Keratinocyte (primary cell): ENCODE measurements at regions not wholly inside any gene's neighbourhood (a gene's known extent, or its start where the extent isn't known, plus 50 kb on each side); places are given as distances from the start of the nearest gene placed in this dataset.

Experiments
- DNase-seq: peaks from one replicate; pipeline ENCODE4 v3.0.0-alpha.2; 2011; ENCODE audit warnings: low read depth, missing footprints, low spot score
- FAIRE-seq: peaks from 2 replicates; lab custom pipeline; 2011; peaks lifted over from hg19 to GRCh38; lab: Jason Lieb, UNC
- H2AFZ ChIP-seq: 2 replicates; pipeline ENCODE4 v1.6.0; 2012; ENCODE audit warnings: low read length, control low read depth, inconsistent platforms; ENCODE audit not compliant: control insufficient read depth
- H3K27ac ChIP-seq: 2 replicates; pipeline ENCODE4 v1.5.1; 2011; ENCODE audit warnings: low read length; ENCODE audit not compliant: control insufficient read depth, insufficient read depth
- H3K27me3 ChIP-seq: 3 replicates; pipeline ENCODE4 v1.6.0; 2011; ENCODE audit warnings: low read length; ENCODE audit not compliant: control insufficient read depth, insufficient read depth; ENCODE audit errors: extremely low read depth
- H3K36me3 ChIP-seq, 2 experiments: 2 replicates in 1 of 2; 3 replicates in 1 of 2; pipeline ENCODE4 v1.5.1; 2011; ENCODE audit warnings: low read length in 2 of 2, mild to moderate bottlenecking in 1 of 2; ENCODE audit not compliant: control insufficient read depth in 2 of 2, insufficient read depth in 2 of 2; ENCODE audit errors: extremely low read depth in 1 of 2
- H3K4me1 ChIP-seq: 3 replicates; pipeline ENCODE4 v1.5.1; 2011; ENCODE audit warnings: low read length; ENCODE audit not compliant: control insufficient read depth, insufficient read depth; ENCODE audit errors: extremely low read depth
- H3K4me2 ChIP-seq: 3 replicates; pipeline ENCODE4 v1.6.0; 2011; ENCODE audit warnings: low read depth, low read length; ENCODE audit not compliant: control insufficient read depth, insufficient read depth; ENCODE audit errors: extremely low read depth
- H3K4me3 ChIP-seq, 3 experiments: fragments of 200-600 bp in 1 of 3; sonication (generic) in 1 of 3; 2 replicates in 2 of 3; 3 replicates in 1 of 3; pipeline ENCODE4 v1.5.1; 2011 to 2016; ENCODE audit warnings: low read length in 3 of 3, mild to moderate bottlenecking in 3 of 3, control low read depth in 2 of 3, inconsistent platforms in 1 of 3, low read depth in 1 of 3, mixed read lengths in 1 of 3, mixed run types in 1 of 3, moderate library complexity in 1 of 3; ENCODE audit not compliant: control insufficient read depth in 2 of 3, insufficient read depth in 2 of 3; ENCODE audit errors: extremely low read depth in 1 of 3
- H3K79me2 ChIP-seq: 2 replicates; pipeline ENCODE4 v1.6.0; 2012; ENCODE audit warnings: low read length; ENCODE audit not compliant: control insufficient read depth, insufficient read depth
- H3K9ac ChIP-seq: 3 replicates; pipeline ENCODE4 v1.6.0; 2011; ENCODE audit warnings: low read length; ENCODE audit not compliant: control insufficient read depth, insufficient read depth; ENCODE audit errors: extremely low read depth
- H3K9me1 ChIP-seq: 3 replicates; pipeline ENCODE4 v1.6.0; 2011; ENCODE audit warnings: low read length; ENCODE audit not compliant: control insufficient read depth, insufficient read depth; ENCODE audit errors: extremely low read depth
- H3K9me3 ChIP-seq: 2 replicates; pipeline ENCODE4 v1.5.1; 2012; ENCODE audit warnings: low read depth, low read length; ENCODE audit not compliant: control insufficient read depth
- H4K20me1 ChIP-seq: 3 replicates; pipeline ENCODE4 v1.6.0; 2011; ENCODE audit warnings: low read length; ENCODE audit not compliant: control insufficient read depth, insufficient read depth; ENCODE audit errors: extremely low read depth
- CTCF ChIP-seq, 3 experiments: IDR thresholded peaks in 1 of 3; conservative IDR thresholded peaks in 1 of 3; optimal IDR thresholded peaks in 1 of 3; 2 replicates in 2 of 3; 3 replicates in 1 of 3; pipeline versions ENCODE3 to v1.5.1; 2011; ENCODE audit warnings: low read length in 3 of 3, mild to moderate bottlenecking in 3 of 3, moderate library complexity in 2 of 3, control low read depth in 1 of 3, inconsistent platforms in 1 of 3; ENCODE audit not compliant: insufficient read depth in 2 of 3; ENCODE audit errors: extremely low read depth in 1 of 3
- EZH2 ChIP-seq: IDR thresholded peaks from one replicate; pipeline ENCODE4 v1.6.1; 2012; ENCODE audit warnings: inconsistent platforms, mild to moderate bottlenecking, low read length, moderate library complexity
- dilution Hi-C: fragments of 300-500 bp; cut with MboI; formaldehyde crosslinking; loops from one replicate; pipeline ENCODE4 v1.7.0; 2020; ENCODE audit warnings: low sequenced_read_pairs; ENCODE audit not compliant: extremely low pct_ligation_motif_present

GRCh38 chr2:111701266-111701665, 182.7 kb downstream of the ANAPC1 start:
- FAIRE-seq, result no peak
- DNase-seq, result no peak
- Histone ChIP-seq H2AFZ (no peak overlapping the region), H3K27ac (no peak overlapping the region), H3K9ac (no peak overlapping the region), H3K9me1 (peaks cover 2% of the 10 kb centered on the region), H3K79me2 (no peaks in the 10 kb centered on the region), H3K4me2 (no peak overlapping the region), H3K36me3 (no peaks in the 10 kb centered on the region), H3K9me3 (no peaks in the 10 kb centered on the region), H4K20me1 (no peaks in the 10 kb centered on the region), H3K4me3 (no peak overlapping the region), H3K27me3 (no peaks in the 10 kb centered on the region), H3K4me1 (peaks cover 58% of the 10 kb centered on the region)
- TF ChIP-seq CTCF (optimal IDR thresholded peaks at IDR 0.05 in 1 of 3, IDR thresholded peaks at IDR 0.05 in 1 of 3, conservative IDR thresholded peaks at IDR 0.05 in 1 of 3; ENCODE audit: extremely low read depth in 1 of 3, insufficient read depth in 2 of 3, low read length in 3 of 3) (no peak), EZH2 (no peak)
- dilution Hi-C loops, result no loop called here

- Histone ChIP-seq H3K9me1 (peaks cover 2% of the 10 kb centered on the region), H3K9me3 (no peaks in the 10 kb centered on the region), H3K9ac (no peak overlapping the region), H4K20me1 (no peaks in the 10 kb centered on the region), H3K4me2 (no peak overlapping the region), H3K4me3 (no peak overlapping the region), H3K4me1 (peaks cover 58% of the 10 kb centered on the region), H3K36me3 (no peaks in the 10 kb centered on the region), H3K27me3 (peaks cover under 1% of the 10 kb centered on the region), H3K27ac (no peak overlapping the region), H2AFZ (no peak overlapping the region), H3K79me2 (no peaks in the 10 kb centered on the region)
- dilution Hi-C loops, result no loop called here
- FAIRE-seq (no peak), DNase-seq (no peak)
- TF ChIP-seq EZH2, result no peak
- TF ChIP-seq CTCF (optimal IDR thresholded peaks at IDR 0.05 in 1 of 3, IDR thresholded peaks at IDR 0.05 in 1 of 3, conservative IDR thresholded peaks at IDR 0.05 in 1 of 3; ENCODE audit: extremely low read depth in 1 of 3, insufficient read depth in 2 of 3, low read length in 3 of 3), result no peak
Measured at GRCh38 chr2:111701798-111702118, 182.2 kb downstream of the ANAPC1 start.
